MM.1S (cell line): ENCODE measurements at regions not wholly inside any gene's neighbourhood (a gene's known extent, or its start where the extent isn't known, plus 50 kb on each side); places are given as distances from the start of the nearest gene placed in this dataset.

Source experiments
- DNase-seq: peaks from one replicate; pipeline ENCODE4 v3.0.0-alpha.2; 2015
- H2AFZ ChIP-seq: fragments of 300-600 bp; sonication (generic); 2 replicates; pipeline ENCODE4 v1.6.0; 2016; ENCODE audit warnings: antibody characterized with exemption, low read length
- H3F3A ChIP-seq: fragments of 300-600 bp; sonication (generic); 2 replicates; pipeline ENCODE4 v1.6.1; 2016; ENCODE audit warnings: mild to moderate bottlenecking, antibody characterized with exemption, low read length, moderate library complexity, mixed read lengths; ENCODE audit not compliant: insufficient read depth
- H3K27ac ChIP-seq: fragments of 300-600 bp; sonication (generic); 2 replicates; pipeline ENCODE4 v1.5.1; 2016; ENCODE audit warnings: mild to moderate bottlenecking, low read length
- H3K27me3 ChIP-seq: fragments of 300-600 bp; sonication (generic); replicated peaks from 2 replicates; pipeline ENCODE4 v1.6.0; 2016; ENCODE audit warnings: low read length; ENCODE audit not compliant: insufficient read depth
- H3K36me3 ChIP-seq: fragments of 300-600 bp; sonication (generic); replicated peaks from 2 replicates; pipeline ENCODE4 v1.6.1; 2016; ENCODE audit warnings: mild to moderate bottlenecking, low read length, mixed read lengths; ENCODE audit not compliant: insufficient read depth
- H3K4me1 ChIP-seq: fragments of 300-600 bp; sonication (generic); 2 replicates; pipeline ENCODE4 v1.6.1; 2016; ENCODE audit warnings: low read length, mixed read lengths
- H3K4me2 ChIP-seq: fragments of 300-600 bp; sonication (generic); 2 replicates; pipeline ENCODE4 v1.6.0; 2016; ENCODE audit warnings: low read depth, low read length
- H3K4me3 ChIP-seq: fragments of 300-600 bp; sonication (generic); 2 replicates; pipeline ENCODE4 v1.5.1; 2016; ENCODE audit warnings: low read length, mixed read lengths
- H3K79me2 ChIP-seq: fragments of 300-600 bp; sonication (generic); 2 replicates; pipeline ENCODE4 v1.6.1; 2016; ENCODE audit warnings: mixed run types, low read length, mixed read lengths
- H3K9ac ChIP-seq: fragments of 300-600 bp; sonication (generic); 2 replicates; pipeline ENCODE4 v1.6.1; 2016; ENCODE audit warnings: low read length, mixed read lengths
- H3K9me2 ChIP-seq: fragments of 300-600 bp; sonication (generic); replicated peaks from 2 replicates; pipeline ENCODE4 v1.6.1; 2016; ENCODE audit warnings: mild to moderate bottlenecking, low read length, mixed read lengths; ENCODE audit not compliant: insufficient read depth
- H3K9me3 ChIP-seq: fragments of 300-600 bp; sonication (generic); replicated peaks from 2 replicates; pipeline ENCODE4 v1.6.1; 2016; ENCODE audit warnings: mild to moderate bottlenecking, low read length, mixed read lengths; ENCODE audit not compliant: insufficient read depth
- H4K20me1 ChIP-seq: fragments of 300-600 bp; sonication (generic); 2 replicates; pipeline ENCODE4 v1.6.1; 2016; ENCODE audit warnings: mild to moderate bottlenecking, low read length, moderate library complexity, mixed read lengths; ENCODE audit not compliant: insufficient read depth
- EZH2 ChIP-seq: fragments of 300-600 bp; sonication (generic); optimal IDR thresholded peaks from 2 replicates; pipeline ENCODE3; 2017; ENCODE audit warnings: low read depth, mild to moderate bottlenecking, antibody characterized with exemption, low read length, mixed read lengths
- EZH2phosphoT487 ChIP-seq: fragments of 300-600 bp; sonication (generic); IDR thresholded peaks from 2 replicates; pipeline ENCODE4 v1.6.1; 2018; ENCODE audit warnings: antibody characterized with exemption, low read length
- TF ChIP-seq, protein P1 (sequence below): fragments of 300-600 bp; sonication (generic); IDR thresholded peaks from 2 replicates; pipeline ENCODE4 v1.5.1; 2016; ENCODE audit warnings: antibody characterized with exemption, low read length, mixed read lengths

DNA sequence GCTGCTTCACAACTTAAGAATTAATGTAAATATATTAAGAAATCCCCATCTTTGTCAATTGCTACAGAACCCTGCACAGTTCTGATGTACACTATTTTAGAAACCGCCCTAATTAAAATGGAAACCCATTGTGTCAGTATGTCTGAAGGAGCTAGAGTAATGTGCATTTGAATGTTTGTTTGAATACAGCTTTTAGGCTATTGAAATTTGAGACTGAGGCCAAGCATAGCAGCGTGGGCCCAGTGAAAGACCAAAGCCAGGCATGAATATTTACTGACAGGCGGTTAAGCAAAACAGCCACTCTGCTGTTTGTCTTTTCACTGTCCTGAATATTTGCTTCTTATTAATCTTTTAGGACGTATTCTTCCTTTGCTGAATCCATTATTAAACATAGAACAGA is 252.3 kb downstream of the IZUMO3 start:
- no peaks in the 10 kb centered on the region for H3K79me2 ChIP-seq
- H3K27me3 ChIP-seq: no peaks in the 10 kb centered on the region
- H3K4me1 ChIP-seq: no peaks in the 10 kb centered on the region
- no peak for TF ChIP-seq EZH2
- no peak overlapping the region for H2AFZ ChIP-seq
- no peak overlapping the region for H3K4me2 ChIP-seq
- H3K9me3 ChIP-seq: no peaks in the 10 kb centered on the region
- H3K9ac ChIP-seq: no peak overlapping the region
- no peaks in the 10 kb centered on the region for H3K36me3 ChIP-seq
- no peak overlapping the region for H3K27ac ChIP-seq
- no peak for DNase-seq
- H3K4me3 ChIP-seq: no peak overlapping the region
- H3F3A ChIP-seq: no peaks in the 10 kb centered on the region
- no peaks in the 10 kb centered on the region for H3K9me2 ChIP-seq
- H4K20me1 ChIP-seq: no peaks in the 10 kb centered on the region

DNA sequence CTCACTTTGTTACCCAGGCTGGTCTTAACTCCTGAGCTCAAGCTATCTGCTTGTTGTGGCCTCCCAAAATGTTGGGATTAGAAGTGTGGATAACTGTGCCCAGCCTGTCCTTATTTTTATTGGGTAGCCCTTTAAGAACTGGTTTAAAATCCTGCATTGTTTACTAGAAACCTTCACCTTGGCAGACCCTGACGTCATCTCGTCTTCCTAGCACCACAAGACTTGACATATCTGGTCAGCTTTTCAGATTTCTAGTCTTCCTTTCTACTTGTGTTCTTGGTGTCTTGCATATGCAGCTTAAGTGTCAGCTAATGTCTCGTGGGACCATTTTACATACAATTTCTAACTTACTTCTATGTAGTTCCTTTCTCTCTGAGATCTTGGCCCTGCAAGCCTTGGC is 258.9 kb downstream of the IZUMO3 start:
- Histone ChIP-seq H2AFZ (no peak overlapping the region), H3K79me2 (no peaks in the 10 kb centered on the region), H3F3A (no peaks in the 10 kb centered on the region), H3K4me1 (no peaks in the 10 kb centered on the region), H3K9ac (no peak overlapping the region), H3K9me2 (no peaks in the 10 kb centered on the region), H3K27me3 (no peaks in the 10 kb centered on the region), H3K36me3 (no peaks in the 10 kb centered on the region), H4K20me1 (no peaks in the 10 kb centered on the region), H3K9me3 (no peaks in the 10 kb centered on the region), H3K27ac (no peak overlapping the region), H3K4me3 (no peak overlapping the region), H3K4me2 (no peak overlapping the region)
- no peak for TF ChIP-seq EZH2
- TF ChIP-seq EZH2phosphoT487: no peak
- TF ChIP-seq, protein P1, sequence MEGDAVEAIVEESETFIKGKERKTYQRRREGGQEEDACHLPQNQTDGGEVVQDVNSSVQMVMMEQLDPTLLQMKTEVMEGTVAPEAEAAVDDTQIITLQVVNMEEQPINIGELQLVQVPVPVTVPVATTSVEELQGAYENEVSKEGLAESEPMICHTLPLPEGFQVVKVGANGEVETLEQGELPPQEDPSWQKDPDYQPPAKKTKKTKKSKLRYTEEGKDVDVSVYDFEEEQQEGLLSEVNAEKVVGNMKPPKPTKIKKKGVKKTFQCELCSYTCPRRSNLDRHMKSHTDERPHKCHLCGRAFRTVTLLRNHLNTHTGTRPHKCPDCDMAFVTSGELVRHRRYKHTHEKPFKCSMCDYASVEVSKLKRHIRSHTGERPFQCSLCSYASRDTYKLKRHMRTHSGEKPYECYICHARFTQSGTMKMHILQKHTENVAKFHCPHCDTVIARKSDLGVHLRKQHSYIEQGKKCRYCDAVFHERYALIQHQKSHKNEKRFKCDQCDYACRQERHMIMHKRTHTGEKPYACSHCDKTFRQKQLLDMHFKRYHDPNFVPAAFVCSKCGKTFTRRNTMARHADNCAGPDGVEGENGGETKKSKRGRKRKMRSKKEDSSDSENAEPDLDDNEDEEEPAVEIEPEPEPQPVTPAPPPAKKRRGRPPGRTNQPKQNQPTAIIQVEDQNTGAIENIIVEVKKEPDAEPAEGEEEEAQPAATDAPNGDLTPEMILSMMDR: no peak
- no peak for DNase-seq

DNA sequence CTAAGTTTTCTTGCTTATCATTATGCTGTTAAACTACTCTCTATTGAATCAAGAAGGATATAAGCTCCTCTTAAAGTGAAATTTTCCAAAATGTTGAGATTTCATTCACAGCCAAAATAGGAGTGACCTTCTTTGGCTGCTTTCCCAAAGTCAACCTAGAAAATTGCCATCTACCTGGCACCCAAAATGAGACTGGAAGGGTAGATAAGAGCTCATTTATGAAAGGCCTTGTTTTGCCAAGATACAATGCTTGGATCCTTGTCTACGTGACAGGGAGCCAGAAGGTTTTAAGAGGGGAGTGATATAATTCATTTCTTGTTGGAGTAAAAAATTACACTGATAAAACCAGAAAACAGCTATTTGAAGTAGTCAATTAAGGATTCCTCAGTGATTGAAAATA is 287.1 kb downstream of the IZUMO3 start:
- no peak for DNase-seq
- Histone ChIP-seq H3K9ac (no peak overlapping the region), H3K4me3 (no peak overlapping the region), H3K27me3 (no peaks in the 10 kb centered on the region), H3K79me2 (no peaks in the 10 kb centered on the region), H3K36me3 (no peaks in the 10 kb centered on the region), H3K4me2 (no peak overlapping the region), H3K9me2 (no peaks in the 10 kb centered on the region), H3K27ac (no peak overlapping the region), H3K9me3 (no peaks in the 10 kb centered on the region), H2AFZ (no peak overlapping the region), H3K4me1 (no peaks in the 10 kb centered on the region), H3F3A (no peaks in the 10 kb centered on the region), H4K20me1 (no peaks in the 10 kb centered on the region)
- no peak for TF ChIP-seq EZH2
- TF ChIP-seq EZH2phosphoT487: no peak
- TF ChIP-seq, protein P1: no peak

DNA sequence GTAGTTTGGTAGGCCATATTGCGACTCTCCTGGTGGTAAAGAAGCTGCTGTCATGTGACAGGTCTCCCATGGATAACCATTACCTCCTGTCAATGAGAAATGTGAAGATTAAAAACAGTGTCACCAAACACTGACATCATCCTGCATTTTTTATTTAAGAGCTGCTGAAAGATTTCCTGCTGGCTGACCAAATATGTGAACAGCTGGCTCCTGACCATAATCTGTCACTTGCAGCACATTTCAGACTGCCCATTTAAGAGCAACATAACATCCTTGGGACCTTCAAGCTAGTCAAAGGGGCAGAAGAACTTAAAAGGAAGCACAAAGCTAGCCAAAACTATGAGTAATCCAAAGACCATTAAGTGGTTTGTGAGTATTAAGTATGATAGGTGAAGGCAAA is 288.0 kb downstream of the IZUMO3 start:
- Histone ChIP-seq H3K36me3 (no peaks in the 10 kb centered on the region), H4K20me1 (no peaks in the 10 kb centered on the region), H3K4me2 (no peak overlapping the region), H3F3A (no peaks in the 10 kb centered on the region), H3K9ac (no peak overlapping the region), H3K4me3 (no peak overlapping the region), H2AFZ (no peak overlapping the region), H3K27me3 (no peaks in the 10 kb centered on the region), H3K79me2 (no peaks in the 10 kb centered on the region), H3K9me2 (no peaks in the 10 kb centered on the region), H3K27ac (no peak overlapping the region), H3K9me3 (no peaks in the 10 kb centered on the region), H3K4me1 (no peaks in the 10 kb centered on the region)
- no peak for DNase-seq
- TF ChIP-seq, protein P1: no peak
- no peak for TF ChIP-seq EZH2phosphoT487
- TF ChIP-seq EZH2: no peak
